Frontal cortex (tissue), 3 donors: ENCODE measurements at regions not wholly inside any gene's neighbourhood (a gene's known extent, or its start where the extent isn't known, plus 50 kb on each side); places are given as distances from the start of the nearest gene placed in this dataset.
"Not testable (repeated sequence)": the region's sequence is repeated elsewhere in the genome, so short reads cannot be mapped to it uniquely, and the experiment has no call there.

ENCODE experiments used
- DNase-seq, 2 donors: peaks; one replicate each; pipeline ENCODE4 v3.0.0; 2012; ENCODE audit warnings: low spot score in 2 of 2
- FAIRE-seq: peaks from 2 replicates; lab custom pipeline; 2012; peaks lifted over from hg19 to GRCh38; lab: Jason Lieb, UNC
- donor health status: control.
- donor health status: control.
- donor health status: control.

DNA sequence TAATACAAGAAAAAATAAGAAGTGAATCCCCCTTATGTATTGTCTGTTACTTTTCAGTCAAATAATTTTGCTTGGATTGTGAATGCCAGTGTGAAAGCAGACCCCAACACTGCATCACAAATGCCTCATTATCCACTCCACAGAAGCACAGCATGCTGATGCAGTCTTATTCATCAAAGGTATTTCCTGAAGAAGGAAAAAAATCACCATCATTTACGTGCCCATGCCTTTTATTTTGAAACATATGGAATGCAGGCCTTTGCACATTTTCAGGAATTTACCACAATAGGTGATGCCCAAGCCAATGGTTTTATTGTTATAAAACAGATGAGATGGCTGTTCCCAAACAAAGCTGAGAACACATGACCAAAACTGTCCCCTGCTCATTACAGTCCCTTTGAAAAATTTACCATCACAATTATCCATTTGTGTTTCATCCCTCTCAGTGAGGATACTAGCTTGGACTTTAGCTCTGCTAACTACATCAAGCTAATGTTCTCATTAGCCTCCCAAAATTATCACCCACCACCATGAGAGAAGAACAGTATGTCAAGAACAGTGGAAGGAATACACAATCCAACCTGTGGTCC, 180.6 kb upstream of the HTR1E start:
- FAIRE-seq (no peak), DNase-seq (no peak)

DNA sequence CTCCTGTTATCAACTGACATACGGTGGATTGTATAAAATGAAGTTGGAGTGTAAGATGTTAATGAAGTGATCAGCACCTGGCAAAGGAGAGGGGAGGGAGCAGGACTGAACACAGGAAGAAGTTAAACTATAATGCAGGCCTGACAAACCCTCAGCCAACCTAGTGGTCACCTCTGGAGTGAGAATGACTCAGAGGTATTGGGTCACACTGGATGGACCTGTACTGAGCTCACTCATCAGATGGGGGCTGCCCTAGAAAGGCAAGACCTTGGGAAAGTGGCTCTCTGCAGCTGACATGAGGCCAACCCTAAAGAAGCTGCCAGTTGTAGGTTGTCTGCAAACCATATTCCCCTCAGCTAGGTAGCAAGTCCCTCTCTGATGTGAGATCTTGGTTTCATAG, 193.3 kb upstream of the HTR1E start:
- no peak for DNase-seq
- no peak for FAIRE-seq

DNA sequence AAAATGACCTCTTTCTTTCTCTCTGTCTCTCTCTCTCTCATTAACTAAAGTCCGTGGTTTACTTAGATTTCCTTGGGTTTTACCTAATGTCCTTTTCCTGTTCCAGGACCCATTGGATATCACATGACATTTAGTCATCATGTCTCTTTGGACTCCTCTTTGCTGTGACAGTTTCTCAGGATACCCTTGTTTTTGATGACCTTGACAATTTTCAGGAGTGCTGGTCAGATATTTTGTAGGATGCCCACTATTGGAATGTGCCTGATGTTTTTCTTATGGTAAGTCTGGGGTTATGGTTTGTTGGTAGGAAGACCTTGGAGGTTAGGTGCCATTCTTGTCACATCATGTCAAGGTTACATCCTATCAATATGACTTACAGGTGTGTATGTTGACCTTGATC, 199.2 kb upstream of the HTR1E start:
- no peak for DNase-seq
- no peak for FAIRE-seq

DNA sequence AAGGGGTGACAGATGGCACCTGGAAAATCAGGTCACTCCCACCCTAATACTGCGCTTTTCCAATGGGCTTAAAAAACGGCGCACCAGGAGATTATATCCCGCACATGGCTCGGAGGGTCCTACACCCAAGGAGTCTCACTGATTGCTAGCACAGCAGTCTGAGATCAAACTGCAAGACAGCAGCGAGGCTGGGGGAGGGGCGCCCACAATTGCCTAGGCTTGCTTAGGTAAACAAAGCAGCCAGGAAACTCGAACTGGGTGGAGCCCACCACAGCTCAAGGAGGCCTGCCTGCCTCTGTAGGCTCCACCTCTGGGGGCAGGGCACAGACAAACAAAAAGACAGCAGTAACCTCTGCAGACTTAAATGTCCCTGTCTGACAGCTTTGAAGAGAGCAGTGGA, 205.7 kb upstream of the HTR1E start:
- not testable (repeated sequence) for FAIRE-seq, DNase-seq

DNA sequence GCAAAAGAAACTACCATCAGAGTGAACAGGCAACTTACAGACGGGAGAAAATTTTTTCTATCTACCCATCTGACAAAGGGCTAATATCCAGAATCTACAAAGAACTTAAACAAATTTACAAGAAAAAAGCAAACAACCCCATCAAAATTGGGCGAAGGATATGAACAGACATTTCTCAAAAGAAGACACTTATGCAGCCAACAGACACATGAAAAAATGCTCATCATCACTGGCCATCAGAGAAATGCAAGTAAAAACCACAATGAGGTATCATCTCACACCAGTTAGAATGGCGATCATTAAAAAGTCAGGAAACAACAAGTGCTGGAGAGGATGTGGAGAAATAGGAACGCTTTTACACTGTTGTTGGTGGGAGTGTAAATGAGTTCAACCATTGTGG, 206.6 kb upstream of the HTR1E start:
- FAIRE-seq, DNase-seq: not testable (repeated sequence)

DNA sequence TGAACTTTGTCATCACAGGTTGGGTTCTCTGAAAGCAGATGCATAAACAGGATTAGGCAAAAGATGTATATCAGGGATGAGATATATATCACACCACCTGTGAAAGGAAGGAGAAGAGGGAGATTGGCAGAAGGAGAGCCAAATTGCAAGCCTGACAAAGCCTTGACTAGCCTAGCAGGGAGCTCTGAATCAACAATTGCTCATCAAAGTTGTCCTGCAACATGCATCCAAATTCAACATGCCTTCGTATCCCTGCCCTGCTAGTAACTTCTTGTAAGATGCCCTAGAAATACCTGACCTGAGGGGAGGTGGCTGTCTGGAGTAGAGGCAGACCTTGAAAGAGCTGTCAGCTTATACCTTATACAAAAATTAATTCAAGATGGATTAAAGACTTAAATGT, 207.1 kb upstream of the HTR1E start:
- DNase-seq (no peak), FAIRE-seq (no peak)

DNA sequence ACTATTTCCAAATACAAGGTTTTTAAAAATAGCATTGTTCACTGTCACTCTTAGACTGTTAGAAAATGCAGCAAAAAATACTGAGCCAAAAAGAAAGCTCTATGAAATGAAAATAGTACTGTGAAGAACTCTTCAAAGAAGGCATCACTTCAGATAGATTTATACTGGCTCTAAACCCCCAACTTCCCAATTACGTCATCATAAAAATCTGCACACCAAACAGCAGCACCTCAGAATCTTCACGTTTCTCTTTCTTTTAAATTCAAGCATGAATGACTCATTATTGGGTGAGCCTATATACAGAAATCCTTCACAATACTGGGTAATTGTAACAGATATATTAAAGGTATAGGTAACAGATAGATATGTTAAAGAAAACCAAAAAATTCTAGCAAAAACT, 208.4 kb upstream of the HTR1E start:
- DNase-seq (peak in 1 of 2 donors; percentile 6), FAIRE-seq (no peak)

DNA sequence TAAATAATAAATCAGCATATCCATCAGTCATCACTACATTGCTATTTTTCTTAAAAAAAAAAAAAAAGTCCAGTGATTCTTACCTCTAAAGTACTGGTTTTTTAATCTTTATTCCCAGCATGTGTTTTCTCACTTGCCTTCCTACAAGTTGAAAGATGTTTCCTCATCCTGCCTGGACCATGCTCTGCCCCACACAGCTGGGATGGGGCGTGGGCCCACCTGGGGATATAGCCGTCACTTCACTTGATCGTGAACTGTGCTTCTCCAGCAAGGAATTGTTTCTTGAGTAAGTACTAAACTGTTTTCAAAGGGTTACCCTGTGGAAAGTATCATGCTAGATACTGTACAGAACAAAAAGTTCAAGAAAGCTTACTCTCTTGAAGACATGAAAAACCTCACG, 212.6 kb upstream of the HTR1E start:
- FAIRE-seq (no peak), DNase-seq (no peak)

DNA sequence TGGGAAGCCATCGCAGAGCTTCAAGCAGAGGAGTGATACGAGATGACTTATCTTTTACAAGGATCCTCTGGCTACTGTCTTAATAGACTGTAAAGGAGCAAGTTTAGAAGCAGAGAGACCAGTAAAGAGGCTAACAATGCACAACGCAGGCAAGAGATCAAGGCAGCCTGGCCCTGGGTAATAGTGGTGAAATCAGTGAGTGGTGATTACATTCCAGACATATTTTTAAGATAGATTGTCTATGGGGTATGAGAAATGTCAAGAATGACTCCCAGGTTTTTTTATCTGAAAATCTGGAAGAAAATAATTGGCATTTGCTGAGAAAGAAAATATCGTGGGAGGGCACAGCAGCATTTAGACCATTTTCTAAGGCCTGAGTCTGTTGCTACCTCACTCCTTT, 213.6 kb upstream of the HTR1E start:
- FAIRE-seq (no peak), DNase-seq (no peak)

DNA sequence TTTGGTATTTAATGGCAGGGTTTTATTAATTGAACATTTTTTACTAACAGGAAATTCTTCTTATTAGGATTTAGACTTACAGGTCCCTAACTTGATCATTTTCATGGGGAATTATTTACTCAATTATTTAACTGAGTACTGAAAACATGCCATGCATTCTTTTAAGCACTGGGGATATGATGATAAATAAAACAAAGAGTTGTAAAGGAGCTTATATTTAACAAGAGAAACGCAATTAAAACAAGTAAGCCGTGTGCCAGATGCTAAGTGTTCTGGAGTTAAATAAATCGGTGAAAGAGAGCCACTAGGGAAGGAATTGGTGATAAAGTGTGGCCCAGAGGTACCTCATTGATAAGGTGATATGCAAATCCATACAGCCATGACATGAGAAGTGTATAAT, 214.2 kb upstream of the HTR1E start:
- DNase-seq (no peak), FAIRE-seq (no peak)

DNA sequence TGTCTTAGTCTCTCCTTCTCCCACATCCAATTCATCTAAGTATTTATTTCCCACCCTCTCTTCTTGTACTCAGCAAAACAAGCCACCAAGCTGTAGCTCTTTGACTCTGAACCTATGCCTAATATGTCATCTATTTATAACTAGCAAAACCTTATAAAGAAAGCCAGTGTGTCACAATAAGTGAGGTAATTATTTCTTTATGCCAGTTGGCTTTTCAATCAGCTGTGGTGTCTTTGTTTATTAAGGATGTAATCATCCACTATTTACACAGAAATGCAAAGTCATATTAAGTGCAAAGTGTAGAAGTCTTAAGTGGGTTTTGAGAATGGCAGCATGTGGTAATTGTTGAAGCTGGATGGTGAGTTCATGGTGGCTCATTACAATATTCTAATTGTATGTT, 215.2 kb upstream of the HTR1E start:
- FAIRE-seq (no peak), DNase-seq (no peak)

DNA sequence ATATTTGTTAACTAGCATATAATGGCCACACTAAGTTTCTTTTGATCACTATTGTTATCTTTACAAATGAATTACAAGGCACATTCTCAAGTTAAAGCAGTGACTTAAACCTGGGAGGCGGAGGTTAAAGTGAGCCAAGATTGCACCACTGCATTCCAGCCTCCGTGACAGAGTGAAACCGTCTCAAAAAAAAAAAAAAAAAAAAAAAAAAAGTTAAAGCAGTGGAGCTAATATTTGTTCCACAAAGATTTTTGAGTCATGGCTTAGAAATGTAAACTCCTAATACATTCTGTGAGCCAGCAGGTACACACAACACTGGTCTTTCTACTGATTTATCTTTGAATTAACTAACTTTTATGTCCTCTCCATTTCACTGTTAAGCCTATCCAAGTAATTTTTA, 221.7 kb upstream of the HTR1E start:
- no peak for FAIRE-seq
- DNase-seq, result no peak

DNA sequence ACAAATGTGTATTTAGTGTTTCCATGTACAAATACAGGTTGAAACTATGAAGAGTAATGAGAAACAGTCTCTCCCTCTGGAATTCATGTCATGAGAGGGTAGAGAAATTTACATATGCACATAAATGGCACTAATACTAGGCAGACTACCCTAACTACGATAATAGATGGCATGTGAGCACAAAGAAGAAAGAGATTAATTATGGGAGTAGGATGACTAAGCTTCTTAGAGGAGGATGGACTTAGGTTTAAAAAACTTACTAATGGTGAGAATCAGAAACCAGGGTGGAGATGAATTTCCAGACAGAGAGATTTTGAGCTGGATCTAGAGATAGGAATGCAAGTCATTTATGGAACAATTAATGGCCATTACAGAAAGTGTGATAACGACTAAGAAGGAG, 225.3 kb upstream of the HTR1E start:
- DNase-seq, result no peak
- no peak for FAIRE-seq

DNA sequence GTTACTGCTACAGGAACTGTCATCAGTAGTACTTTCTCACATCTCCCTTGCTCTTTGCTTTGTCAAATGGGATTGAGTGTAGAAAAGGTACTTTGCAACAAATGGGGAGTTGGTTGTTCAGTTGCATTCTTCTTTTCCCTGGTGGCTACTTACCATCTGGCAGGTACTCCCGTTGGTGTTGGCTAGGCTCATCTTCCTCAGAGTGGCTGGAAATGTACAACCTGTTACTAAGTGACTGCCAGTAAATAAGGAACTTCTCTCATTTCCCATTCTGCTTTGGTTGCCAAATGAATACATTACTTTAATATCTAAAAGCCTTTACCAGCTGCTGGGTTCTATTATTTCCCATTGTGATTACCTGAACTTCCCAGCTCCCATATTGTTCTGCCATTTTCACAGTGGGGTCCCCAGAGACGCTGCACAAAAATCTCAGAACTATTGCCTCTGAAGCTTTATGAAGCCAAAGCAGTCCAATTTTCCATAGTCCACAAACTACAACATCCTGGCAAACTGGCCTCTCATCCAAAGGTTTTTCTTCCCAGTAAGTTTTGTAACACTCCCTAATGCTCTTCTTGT, 229.7 kb upstream of the HTR1E start:
- DNase-seq (no peak), FAIRE-seq (no peak)

DNA sequence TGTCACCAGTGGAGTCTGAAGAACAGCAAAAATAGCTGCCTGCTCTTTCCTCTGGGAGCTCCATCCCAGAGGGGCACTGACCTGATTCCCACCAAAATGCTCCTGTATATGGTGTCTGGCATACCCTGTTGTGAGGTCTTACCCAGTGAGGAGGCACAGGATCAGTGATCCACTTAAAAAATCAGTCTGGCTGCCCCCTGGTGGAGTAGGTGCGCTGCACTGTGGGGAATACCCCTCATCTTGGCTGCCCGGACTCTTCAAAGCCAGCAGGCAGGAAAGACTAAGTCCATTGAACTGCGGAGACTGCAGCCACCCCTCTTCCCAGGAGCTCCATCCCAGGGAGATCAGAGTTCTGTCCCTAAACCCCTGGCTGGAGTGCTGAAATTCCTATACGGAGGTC, 230.9 kb upstream of the HTR1E start:
- DNase-seq, result no peak

DNA sequence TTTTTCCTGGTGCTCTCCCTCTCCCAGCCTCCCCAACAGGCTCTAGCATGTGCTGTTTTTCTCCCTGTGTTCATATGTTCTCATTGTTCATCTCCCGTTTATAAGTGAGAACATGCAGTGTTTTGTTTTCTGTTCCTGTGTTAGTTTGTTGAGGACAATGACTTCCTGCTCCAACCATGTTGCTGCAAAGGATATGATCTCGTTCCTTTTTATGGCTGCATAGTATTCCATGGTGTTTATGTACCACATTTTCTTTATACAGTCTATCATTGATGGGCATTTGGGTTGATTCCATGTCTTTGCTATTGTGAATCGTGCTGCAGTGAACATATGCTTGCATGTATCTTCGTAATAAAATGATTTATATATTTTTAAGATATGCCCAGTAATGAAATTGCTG, 236.1 kb upstream of the HTR1E start:
- FAIRE-seq, DNase-seq: not testable (repeated sequence)

More for the DNA sequence above, 230.9 kb upstream of the HTR1E start:
- no peak for FAIRE-seq

DNA sequence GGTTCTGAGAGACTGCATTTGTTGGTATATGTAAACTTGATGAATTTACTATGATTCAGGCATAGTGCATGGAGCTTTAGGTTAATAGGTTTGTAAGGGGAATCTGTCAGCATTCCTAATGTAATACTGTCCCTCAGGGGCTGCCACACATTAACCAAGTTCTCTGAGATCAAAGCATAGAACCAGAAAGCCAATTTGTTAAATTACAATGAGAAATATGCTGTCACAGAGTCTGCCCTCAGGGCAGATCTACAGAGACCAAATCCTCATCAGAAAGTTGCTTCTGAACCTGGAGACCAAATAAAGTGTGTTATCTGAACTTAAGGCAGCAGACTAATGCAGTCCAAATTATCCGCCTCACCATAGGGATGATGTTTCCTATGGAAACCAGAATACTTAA, 250.8 kb upstream of the HTR1E start:
- no peak for FAIRE-seq

DNA sequence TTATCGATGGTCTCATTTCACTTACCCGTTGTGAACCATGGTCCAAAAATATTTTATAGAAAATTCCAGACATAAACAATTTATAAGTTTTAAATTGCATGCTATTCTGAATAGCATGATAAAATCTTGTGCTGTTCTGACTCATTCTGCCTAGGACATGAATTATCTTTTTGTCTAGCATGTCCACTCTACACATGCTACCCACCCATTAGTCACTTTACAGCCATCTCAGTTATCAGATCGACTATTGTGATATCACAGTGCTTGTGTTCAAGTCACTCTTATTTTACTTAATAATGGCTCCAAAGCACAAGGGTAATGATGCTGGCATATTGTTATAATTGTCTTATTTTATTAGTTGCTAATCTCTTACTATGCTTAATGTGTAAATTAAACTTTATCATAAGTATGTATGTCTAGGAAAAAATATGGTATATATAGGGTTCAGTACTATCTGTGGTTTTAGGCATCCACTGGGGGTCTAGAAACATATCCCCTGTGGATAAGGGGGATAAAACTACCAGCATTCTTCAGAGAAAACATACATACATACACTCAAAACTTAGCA, 252.0 kb upstream of the HTR1E start:
- DNase-seq (no peak), FAIRE-seq (no peak)

More for the DNA sequence above, 250.8 kb upstream of the HTR1E start:
- DNase-seq, result no peak

DNA sequence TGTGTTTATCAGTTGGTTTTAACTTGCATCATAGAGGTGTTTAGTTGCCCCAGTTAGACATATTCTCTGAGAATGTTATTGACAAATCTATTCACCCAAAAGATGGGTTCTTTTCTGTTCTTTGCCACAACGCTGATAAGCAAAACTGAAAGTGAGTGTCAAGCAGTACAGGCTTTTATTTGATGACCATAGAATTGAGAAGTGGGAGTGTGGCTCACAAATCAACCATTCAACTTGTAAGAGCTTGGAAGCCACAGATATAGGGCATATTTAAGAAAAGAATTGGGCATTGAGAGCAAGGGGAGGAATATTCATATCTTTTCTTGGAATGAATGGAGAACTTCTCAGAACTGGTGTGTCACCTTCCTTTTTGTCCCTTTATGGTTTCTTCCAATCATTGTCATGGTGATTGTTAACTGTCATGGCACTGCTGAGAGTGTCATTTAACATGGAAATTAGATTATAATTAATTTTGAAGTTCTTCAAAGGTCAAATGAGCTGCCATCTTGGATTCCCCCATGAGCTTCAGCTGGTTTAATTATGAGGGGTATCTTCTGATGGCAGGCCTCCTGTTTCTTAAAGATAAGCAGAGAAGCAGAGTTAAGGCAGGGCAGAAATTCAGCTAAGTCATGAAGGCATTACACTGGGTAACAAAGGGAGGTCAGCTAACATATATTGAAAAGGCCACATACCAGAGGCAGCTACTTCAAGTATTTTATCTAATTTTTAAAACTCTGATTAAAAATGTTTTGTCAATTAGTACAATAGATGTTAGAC, 254.0 kb upstream of the HTR1E start:
- FAIRE-seq (no peak), DNase-seq (no peak)

DNA sequence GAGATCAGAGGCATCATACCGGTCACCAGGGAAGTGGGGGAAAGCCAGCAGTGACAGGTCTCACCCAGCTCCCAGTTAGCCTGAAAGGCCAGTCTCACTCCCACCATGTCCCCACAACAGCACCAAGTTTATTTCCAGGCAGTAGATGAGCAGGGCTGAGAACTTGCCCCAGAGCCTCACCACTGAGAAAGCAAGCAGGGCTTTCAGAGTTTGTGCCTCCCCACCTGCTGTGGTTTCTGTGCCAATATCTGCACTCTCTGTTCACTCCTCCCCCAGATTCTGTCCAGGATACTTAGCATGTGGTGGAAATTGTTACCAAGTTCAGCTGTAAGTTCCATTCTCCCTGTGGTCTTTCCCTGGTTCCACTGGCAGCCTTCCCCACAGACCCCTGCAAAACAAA, 255.0 kb upstream of the HTR1E start:
- DNase-seq, result no peak
- FAIRE-seq, result no peak

DNA sequence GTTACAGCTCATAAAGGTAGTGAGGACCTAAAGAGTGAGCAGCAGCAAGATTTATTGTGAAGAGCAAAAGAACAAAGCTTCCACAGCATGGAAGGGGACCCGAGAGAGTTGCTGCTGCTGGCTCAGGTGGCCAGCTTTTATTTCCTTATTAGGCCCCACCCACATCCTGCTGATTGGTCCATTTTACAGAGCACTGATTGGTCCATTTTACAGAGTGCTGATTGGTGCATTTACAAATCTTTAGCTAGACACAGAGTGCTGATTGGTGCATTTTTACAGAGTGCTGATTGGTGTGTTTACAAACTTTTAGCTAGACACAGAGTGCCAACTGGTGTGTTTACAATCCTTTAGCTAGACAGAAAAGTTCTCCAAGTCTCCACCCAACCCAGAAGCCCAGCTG, 256.2 kb upstream of the HTR1E start:
- DNase-seq, FAIRE-seq: not testable (repeated sequence)
